SJSA1 (cell line): ENCODE measurements at regions not wholly inside any gene's neighbourhood (a gene's known extent, or its start where the extent isn't known, plus 50 kb on each side); places are given as distances from the start of the nearest gene placed in this dataset.

Experiments
- DNase-seq, 2 experiments: peaks; one replicate each; pipeline ENCODE4 v3.0.0-alpha.2; 2015 to 2020; ENCODE audit warnings: low spot score in 2 of 2, low read depth in 1 of 2
- H3K27ac ChIP-seq: fragments of 250-450 bp; sonication (Bioruptor Pico); 2 replicates; pipeline ENCODE4 v1.5.1; 2020; ENCODE audit warnings: mild to moderate bottlenecking, moderate library complexity
- H3K27me3 ChIP-seq: fragments of 250-450 bp; sonication (Bioruptor Pico); replicated peaks from 2 replicates; pipeline ENCODE4 v1.5.1; 2020; ENCODE audit warnings: mild to moderate bottlenecking, moderate library complexity
- H3K36me3 ChIP-seq: fragments of 250-450 bp; sonication (Bioruptor Pico); 2 replicates; pipeline ENCODE4 v1.5.1; 2020; ENCODE audit warnings: mild to moderate bottlenecking
- H3K4me1 ChIP-seq: fragments of 250-450 bp; sonication (Bioruptor Pico); replicated peaks from 2 replicates; pipeline ENCODE4 v1.6.1; 2021; ENCODE audit warnings: mild to moderate bottlenecking
- H3K4me3 ChIP-seq: fragments of 250-450 bp; sonication (Bioruptor Pico); 2 replicates; pipeline ENCODE4 v1.5.1; 2020; ENCODE audit warnings: mild to moderate bottlenecking
- H3K9me3 ChIP-seq: fragments of 250-450 bp; sonication (Bioruptor Pico); replicated peaks from 2 replicates; pipeline ENCODE4 v1.5.1; 2020; ENCODE audit warnings: mild to moderate bottlenecking

- peak; percentile 46 to 62 for DNase-seq
- peak overlapping the region; percentile 84 for H3K27ac ChIP-seq
- H3K9me3 ChIP-seq, result no peaks in the 10 kb centered on the region
- H3K4me1 ChIP-seq, result peaks cover 15% of the 10 kb centered on the region
- H3K36me3 ChIP-seq, result no peaks in the 10 kb centered on the region
- no peak overlapping the region for H3K4me3 ChIP-seq
- no peaks in the 10 kb centered on the region for H3K27me3 ChIP-seq
Observed at GRCh38 chr7:84372155-84372621, 177.6 kb upstream of the SEMA3A start.

- Histone ChIP-seq H3K27ac (no peak overlapping the region), H3K9me3 (no peaks in the 10 kb centered on the region), H3K27me3 (no peaks in the 10 kb centered on the region), H3K4me1 (peaks cover 20% of the 10 kb centered on the region), H3K4me3 (no peak overlapping the region), H3K36me3 (no peaks in the 10 kb centered on the region)
- DNase-seq, result no peak
Observed at GRCh38 chr7:84370114-84370513, 175.5 kb upstream of the SEMA3A start.

GRCh38 chr7:84368122-84368521 is 173.5 kb upstream of the SEMA3A start:
- H3K4me3 ChIP-seq, result no peak overlapping the region
- H3K4me1 ChIP-seq, result peaks cover 36% of the 10 kb centered on the region
- H3K9me3 ChIP-seq, result no peaks in the 10 kb centered on the region
- DNase-seq, result no peak
- H3K27ac ChIP-seq, result no peak overlapping the region
- H3K36me3 ChIP-seq, result no peaks in the 10 kb centered on the region
- H3K27me3 ChIP-seq, result no peaks in the 10 kb centered on the region

GRCh38 chr7:84364708-84365107 is 170.1 kb upstream of the SEMA3A start:
- peaks cover 20% of the 10 kb centered on the region for H3K4me1 ChIP-seq
- peak overlapping the region; percentile 63 for H3K27ac ChIP-seq
- H3K27me3 ChIP-seq, result no peaks in the 10 kb centered on the region
- DNase-seq, result peak in 1 of 2 experiments; percentile 64
- H3K36me3 ChIP-seq, result no peaks in the 10 kb centered on the region
- H3K9me3 ChIP-seq, result no peaks in the 10 kb centered on the region
- H3K4me3 ChIP-seq, result no peak overlapping the region

GRCh38 chr7:84363741-84364140 is 169.2 kb upstream of the SEMA3A start:
- peak overlapping the region; percentile 63 for H3K27ac ChIP-seq
- H3K9me3 ChIP-seq, result no peaks in the 10 kb centered on the region
- H3K36me3 ChIP-seq, result no peaks in the 10 kb centered on the region
- H3K27me3 ChIP-seq, result no peaks in the 10 kb centered on the region
- H3K4me1 ChIP-seq, result peaks cover 20% of the 10 kb centered on the region
- H3K4me3 ChIP-seq, result no peak overlapping the region
- DNase-seq, result no peak

- no peaks in the 10 kb centered on the region for H3K36me3 ChIP-seq
- H3K4me1 ChIP-seq, result peaks cover 20% of the 10 kb centered on the region
- DNase-seq, result no peak
- H3K27ac ChIP-seq, result no peak overlapping the region
- H3K4me3 ChIP-seq, result no peak overlapping the region
- H3K9me3 ChIP-seq, result no peaks in the 10 kb centered on the region
- no peaks in the 10 kb centered on the region for H3K27me3 ChIP-seq
Observed at GRCh38 chr7:84362828-84363227, 168.2 kb upstream of the SEMA3A start.

GRCh38 chr7:84362360-84362759 is 167.8 kb upstream of the SEMA3A start:
- no peak overlapping the region for H3K27ac ChIP-seq
- no peaks in the 10 kb centered on the region for H3K9me3 ChIP-seq
- peaks cover 20% of the 10 kb centered on the region for H3K4me1 ChIP-seq
- DNase-seq, result no peak
- no peaks in the 10 kb centered on the region for H3K36me3 ChIP-seq
- no peaks in the 10 kb centered on the region for H3K27me3 ChIP-seq
- no peak overlapping the region for H3K4me3 ChIP-seq

- DNase-seq, result no peak
- H3K27ac ChIP-seq, result no peak overlapping the region
Observed at GRCh38 chr7:84354866-84355265, 160.3 kb upstream of the SEMA3A start.

GRCh38 chr7:84354030-84354429 is 159.4 kb upstream of the SEMA3A start:
- DNase-seq, result no peak
- Histone ChIP-seq H3K4me3 (no peak overlapping the region), H3K4me1 (no peaks in the 10 kb centered on the region), H3K27me3 (no peaks in the 10 kb centered on the region), H3K36me3 (no peaks in the 10 kb centered on the region), H3K27ac (no peak overlapping the region), H3K9me3 (no peaks in the 10 kb centered on the region)

More at GRCh38 chr7:84354866-84355265, 160.3 kb upstream of the SEMA3A start:
- Histone ChIP-seq H3K27me3 (no peaks in the 10 kb centered on the region), H3K4me1 (no peaks in the 10 kb centered on the region), H3K4me3 (no peak overlapping the region), H3K36me3 (no peaks in the 10 kb centered on the region), H3K9me3 (no peaks in the 10 kb centered on the region)

GRCh38 chr7:84339306-84339705 is 144.7 kb upstream of the SEMA3A start:
- H3K4me1 ChIP-seq, result no peaks in the 10 kb centered on the region
- DNase-seq, result no peak

GRCh38 chr7:84337429-84337828 is 142.8 kb upstream of the SEMA3A start:
- DNase-seq, result no peak
- no peak overlapping the region for H3K27ac ChIP-seq
- no peaks in the 10 kb centered on the region for H3K4me1 ChIP-seq
- no peak overlapping the region for H3K4me3 ChIP-seq
- no peaks in the 10 kb centered on the region for H3K27me3 ChIP-seq
- no peaks in the 10 kb centered on the region for H3K36me3 ChIP-seq
- no peaks in the 10 kb centered on the region for H3K9me3 ChIP-seq

More at GRCh38 chr7:84339306-84339705, 144.7 kb upstream of the SEMA3A start:
- Histone ChIP-seq H3K27me3 (no peaks in the 10 kb centered on the region), H3K4me3 (no peak overlapping the region), H3K27ac (no peak overlapping the region), H3K36me3 (no peaks in the 10 kb centered on the region), H3K9me3 (no peaks in the 10 kb centered on the region)

GRCh38 chr7:84336766-84337165 is 142.2 kb upstream of the SEMA3A start:
- H3K27ac ChIP-seq, result no peak overlapping the region
- H3K4me3 ChIP-seq, result no peak overlapping the region
- H3K9me3 ChIP-seq, result no peaks in the 10 kb centered on the region
- H3K36me3 ChIP-seq, result no peaks in the 10 kb centered on the region
- H3K4me1 ChIP-seq, result no peaks in the 10 kb centered on the region
- H3K27me3 ChIP-seq, result no peaks in the 10 kb centered on the region
- no peak for DNase-seq

- H3K36me3 ChIP-seq, result no peaks in the 10 kb centered on the region
- H3K4me3 ChIP-seq, result no peak overlapping the region
- H3K4me1 ChIP-seq, result no peaks in the 10 kb centered on the region
- no peaks in the 10 kb centered on the region for H3K27me3 ChIP-seq
- H3K9me3 ChIP-seq, result no peaks in the 10 kb centered on the region
- no peak for DNase-seq
- no peak overlapping the region for H3K27ac ChIP-seq
Observed at GRCh38 chr7:84336303-84336702, 141.7 kb upstream of the SEMA3A start.

- H3K27me3 ChIP-seq, result no peaks in the 10 kb centered on the region
- DNase-seq, result no peak
- H3K4me3 ChIP-seq, result no peak overlapping the region
- H3K9me3 ChIP-seq, result no peaks in the 10 kb centered on the region
- H3K4me1 ChIP-seq, result no peaks in the 10 kb centered on the region
- H3K36me3 ChIP-seq, result no peaks in the 10 kb centered on the region
- no peak overlapping the region for H3K27ac ChIP-seq
Observed at GRCh38 chr7:84331616-84332015, 137.0 kb upstream of the SEMA3A start.

- Histone ChIP-seq H3K4me1 (no peaks in the 10 kb centered on the region), H3K27ac (no peak overlapping the region), H3K9me3 (no peaks in the 10 kb centered on the region), H3K27me3 (no peaks in the 10 kb centered on the region), H3K36me3 (no peaks in the 10 kb centered on the region), H3K4me3 (no peak overlapping the region)
- no peak for DNase-seq
Observed at GRCh38 chr7:84328571-84328970, 134.0 kb upstream of the SEMA3A start.
